ENCODE measurements at regions not wholly inside any gene's neighbourhood (a gene's known extent, or its start where the extent isn't known, plus 50 kb on each side); places are given as distances from the start of the nearest gene placed in this dataset.

DNA sequence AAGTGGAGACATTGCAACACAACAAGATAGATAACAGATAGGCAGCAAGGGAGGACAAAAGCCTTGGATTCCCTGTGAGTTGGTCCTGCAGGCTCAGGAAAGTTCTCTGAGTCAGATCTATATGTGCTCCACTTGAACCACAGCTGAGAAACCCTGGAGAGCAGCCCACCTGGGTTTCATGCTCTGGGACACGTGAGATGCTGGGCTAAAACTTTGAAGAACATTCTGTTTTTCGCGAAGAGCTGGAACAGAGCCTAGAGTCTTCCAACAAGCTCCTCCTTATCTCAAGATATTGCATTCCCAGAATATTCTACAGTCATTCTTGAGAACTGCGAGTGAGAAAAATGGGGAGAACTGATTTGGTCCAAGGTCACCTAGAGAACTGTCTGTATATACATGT lies 583.0 kb upstream of the ROBO1 start:
- Histone ChIP-seq H3K36me3 (ENCODE audit: control insufficient read depth in 4 of 4, insufficient read depth in 3 of 4, low read depth in 1 of 4, low read length in 3 of 4) (no peaks in the 10 kb centered on the region), H3K4me3 (ENCODE audit: low read depth in 1 of 3, low read length in 3 of 3) (no peak overlapping the region), H3K4me1 (ENCODE audit: control insufficient read depth in 4 of 4, insufficient read depth in 4 of 4, low read length in 3 of 4) (no peaks in the 10 kb centered on the region), H3K9me3 (ENCODE audit: control insufficient read depth in 4 of 4, low read length in 3 of 4) (no peaks in the 10 kb centered on the region), H3K27ac (ENCODE audit: low read depth in 1 of 2, low read length in 2 of 2) (no peak overlapping the region), H3K9ac (ENCODE audit: low read depth in 1 of 2, low read length in 2 of 2) (no peak overlapping the region), H3K27me3 (ENCODE audit: control insufficient read depth in 4 of 4, insufficient read depth in 4 of 4, low read length in 3 of 4) (no peaks in the 10 kb centered on the region)
- TF ChIP-seq, protein P1, sequence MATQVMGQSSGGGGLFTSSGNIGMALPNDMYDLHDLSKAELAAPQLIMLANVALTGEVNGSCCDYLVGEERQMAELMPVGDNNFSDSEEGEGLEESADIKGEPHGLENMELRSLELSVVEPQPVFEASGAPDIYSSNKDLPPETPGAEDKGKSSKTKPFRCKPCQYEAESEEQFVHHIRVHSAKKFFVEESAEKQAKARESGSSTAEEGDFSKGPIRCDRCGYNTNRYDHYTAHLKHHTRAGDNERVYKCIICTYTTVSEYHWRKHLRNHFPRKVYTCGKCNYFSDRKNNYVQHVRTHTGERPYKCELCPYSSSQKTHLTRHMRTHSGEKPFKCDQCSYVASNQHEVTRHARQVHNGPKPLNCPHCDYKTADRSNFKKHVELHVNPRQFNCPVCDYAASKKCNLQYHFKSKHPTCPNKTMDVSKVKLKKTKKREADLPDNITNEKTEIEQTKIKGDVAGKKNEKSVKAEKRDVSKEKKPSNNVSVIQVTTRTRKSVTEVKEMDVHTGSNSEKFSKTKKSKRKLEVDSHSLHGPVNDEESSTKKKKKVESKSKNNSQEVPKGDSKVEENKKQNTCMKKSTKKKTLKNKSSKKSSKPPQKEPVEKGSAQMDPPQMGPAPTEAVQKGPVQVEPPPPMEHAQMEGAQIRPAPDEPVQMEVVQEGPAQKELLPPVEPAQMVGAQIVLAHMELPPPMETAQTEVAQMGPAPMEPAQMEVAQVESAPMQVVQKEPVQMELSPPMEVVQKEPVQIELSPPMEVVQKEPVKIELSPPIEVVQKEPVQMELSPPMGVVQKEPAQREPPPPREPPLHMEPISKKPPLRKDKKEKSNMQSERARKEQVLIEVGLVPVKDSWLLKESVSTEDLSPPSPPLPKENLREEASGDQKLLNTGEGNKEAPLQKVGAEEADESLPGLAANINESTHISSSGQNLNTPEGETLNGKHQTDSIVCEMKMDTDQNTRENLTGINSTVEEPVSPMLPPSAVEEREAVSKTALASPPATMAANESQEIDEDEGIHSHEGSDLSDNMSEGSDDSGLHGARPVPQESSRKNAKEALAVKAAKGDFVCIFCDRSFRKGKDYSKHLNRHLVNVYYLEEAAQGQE (IDR thresholded peaks at IDR 0.05) = no peak
- no peak for TF ChIP-seq RXRA (IDR thresholded peaks at IDR 0.05)
- 82% methylated on average over 4 of the region's 4 CpGs for whole genome bisulfite sequencing
- no peak for DNase-seq (ENCODE audit: low spot score)

DNA sequence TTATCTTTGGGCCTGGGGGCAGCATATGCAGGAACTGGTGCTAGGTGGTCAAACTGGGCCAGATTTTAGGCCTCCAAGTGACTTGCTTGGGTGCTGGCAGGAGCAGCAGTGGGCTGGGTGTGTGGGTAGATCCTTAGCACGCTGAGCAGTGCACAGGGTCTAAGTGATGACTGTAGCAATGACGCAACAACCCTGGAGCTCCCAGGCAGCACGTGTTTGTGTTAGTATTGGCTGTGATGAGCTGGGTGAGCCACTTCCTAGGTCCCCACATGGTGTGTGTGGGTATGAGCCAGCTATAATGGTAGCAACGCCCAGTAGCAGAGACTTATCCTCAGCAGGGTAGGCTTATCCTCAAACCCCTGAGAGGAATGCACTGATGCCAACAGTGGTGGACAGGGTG lies 570.6 kb upstream of the ROBO1 start:
- Histone ChIP-seq H3K9ac (ENCODE audit: low read depth in 1 of 2, low read length in 2 of 2) (no peak overlapping the region), H3K27ac (ENCODE audit: low read depth in 1 of 2, low read length in 2 of 2) (no peak overlapping the region), H3K4me3 (ENCODE audit: low read depth in 1 of 3, low read length in 3 of 3) (no peak overlapping the region), H3K36me3 (ENCODE audit: control insufficient read depth in 4 of 4, insufficient read depth in 3 of 4, low read depth in 1 of 4, low read length in 3 of 4) (no peaks in the 10 kb centered on the region), H3K9me3 (ENCODE audit: control insufficient read depth in 4 of 4, low read length in 3 of 4) (no peaks in the 10 kb centered on the region), H3K4me1 (ENCODE audit: control insufficient read depth in 4 of 4, insufficient read depth in 4 of 4, low read length in 3 of 4) (no peaks in the 10 kb centered on the region), H3K27me3 (ENCODE audit: control insufficient read depth in 4 of 4, insufficient read depth in 4 of 4, low read length in 3 of 4) (no peaks in the 10 kb centered on the region)
- no peak for DNase-seq (ENCODE audit: low spot score)
- WGBS = 69% methylated on average over 4 of the region's 4 CpGs
- TF ChIP-seq JUND (IDR thresholded peaks at IDR 0.05) (no peak), RAD21 (IDR thresholded peaks at IDR 0.05) (no peak), NR2F2 (IDR thresholded peaks at IDR 0.05) (no peak), HNF4G (IDR thresholded peaks at IDR 0.05) (no peak), YY1 (IDR thresholded peaks at IDR 0.05) (no peak), FOXA2 (IDR thresholded peaks at IDR 0.05) (no peak), RXRA (IDR thresholded peaks at IDR 0.05) (no peak), FOXA1 (IDR thresholded peaks at IDR 0.05) (no peak), HNF4A (conservative IDR thresholded peaks at IDR 0.05) (no peak)
- TF ChIP-seq, protein P2, sequence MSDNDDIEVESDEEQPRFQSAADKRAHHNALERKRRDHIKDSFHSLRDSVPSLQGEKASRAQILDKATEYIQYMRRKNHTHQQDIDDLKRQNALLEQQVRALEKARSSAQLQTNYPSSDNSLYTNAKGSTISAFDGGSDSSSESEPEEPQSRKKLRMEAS (IDR thresholded peaks at IDR 0.05) = no peak
- TF ChIP-seq, protein P3, sequence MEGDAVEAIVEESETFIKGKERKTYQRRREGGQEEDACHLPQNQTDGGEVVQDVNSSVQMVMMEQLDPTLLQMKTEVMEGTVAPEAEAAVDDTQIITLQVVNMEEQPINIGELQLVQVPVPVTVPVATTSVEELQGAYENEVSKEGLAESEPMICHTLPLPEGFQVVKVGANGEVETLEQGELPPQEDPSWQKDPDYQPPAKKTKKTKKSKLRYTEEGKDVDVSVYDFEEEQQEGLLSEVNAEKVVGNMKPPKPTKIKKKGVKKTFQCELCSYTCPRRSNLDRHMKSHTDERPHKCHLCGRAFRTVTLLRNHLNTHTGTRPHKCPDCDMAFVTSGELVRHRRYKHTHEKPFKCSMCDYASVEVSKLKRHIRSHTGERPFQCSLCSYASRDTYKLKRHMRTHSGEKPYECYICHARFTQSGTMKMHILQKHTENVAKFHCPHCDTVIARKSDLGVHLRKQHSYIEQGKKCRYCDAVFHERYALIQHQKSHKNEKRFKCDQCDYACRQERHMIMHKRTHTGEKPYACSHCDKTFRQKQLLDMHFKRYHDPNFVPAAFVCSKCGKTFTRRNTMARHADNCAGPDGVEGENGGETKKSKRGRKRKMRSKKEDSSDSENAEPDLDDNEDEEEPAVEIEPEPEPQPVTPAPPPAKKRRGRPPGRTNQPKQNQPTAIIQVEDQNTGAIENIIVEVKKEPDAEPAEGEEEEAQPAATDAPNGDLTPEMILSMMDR (IDR thresholded peaks at IDR 0.05; ENCODE audit: low read depth, low read length, missing input control) = no peak

DNA sequence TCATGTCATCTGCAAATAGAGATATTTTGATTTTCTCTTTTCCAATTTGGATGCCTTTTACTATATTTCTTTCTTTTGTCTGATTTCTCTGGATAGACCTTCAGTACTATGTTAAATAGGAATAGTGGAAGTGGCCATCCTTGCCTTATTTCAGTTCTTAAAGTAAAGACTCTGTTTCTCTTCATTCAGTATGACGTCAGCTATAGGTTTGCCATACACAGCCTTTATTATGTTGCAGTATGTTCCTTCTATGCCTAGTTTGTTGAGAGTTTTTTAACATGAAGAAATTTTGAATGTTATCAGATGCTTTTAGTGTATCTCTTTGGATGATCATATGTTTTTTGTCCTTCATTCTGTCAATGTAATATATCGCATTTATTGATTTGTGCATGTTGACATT lies 566.7 kb upstream of the ROBO1 start:
- H3K27ac ChIP-seq (ENCODE audit: low read depth in 1 of 2, low read length in 2 of 2) = no peak overlapping the region
- H3K27me3 ChIP-seq (ENCODE audit: control insufficient read depth in 4 of 4, insufficient read depth in 4 of 4, low read length in 3 of 4) = no peaks in the 10 kb centered on the region
- no peak for DNase-seq (ENCODE audit: low spot score)
- H3K4me1 ChIP-seq (ENCODE audit: control insufficient read depth in 4 of 4, insufficient read depth in 4 of 4, low read length in 3 of 4) = no peaks in the 10 kb centered on the region
- H3K9ac ChIP-seq (ENCODE audit: low read depth in 1 of 2, low read length in 2 of 2) = no peak overlapping the region
- H3K36me3 ChIP-seq (ENCODE audit: control insufficient read depth in 4 of 4, insufficient read depth in 3 of 4, low read depth in 1 of 4, low read length in 3 of 4) = no peaks in the 10 kb centered on the region
- H3K4me3 ChIP-seq (ENCODE audit: low read depth in 1 of 3, low read length in 3 of 3) = no peak overlapping the region
- WGBS = 74% methylated on average over 2 of the region's 2 CpGs
- no peaks in the 10 kb centered on the region for H3K9me3 ChIP-seq (ENCODE audit: control insufficient read depth in 4 of 4, low read length in 3 of 4)
- no peak for TF ChIP-seq SP1 (IDR thresholded peaks at IDR 0.05)
- TF ChIP-seq TAF1 (conservative IDR thresholded peaks at IDR 0.05) = no peak
- TF ChIP-seq, protein P2 (IDR thresholded peaks at IDR 0.05) = no peak
